GM18505 (cell line): ENCODE measurements at regions not wholly inside any gene's neighbourhood (a gene's known extent, or its start where the extent isn't known, plus 50 kb on each side); places are given as distances from the start of the nearest gene placed in this dataset.
"Not testable (repeated sequence)": the region's sequence is repeated elsewhere in the genome, so short reads cannot be mapped to it uniquely, and the experiment has no call there.

Experiments used
- ATAC-seq: cut with Tn5 transposase; IDR thresholded peaks from one replicate; pipeline ENCODE4 v1.9.1; 2021; ENCODE audit not compliant: unreplicated experiment
- POLR2A ChIP-seq: IDR thresholded peaks from 4 replicates; pipeline ENCODE4 v1.6.1; 2011; ENCODE audit warnings: borderline replicate concordance; ENCODE audit not compliant: insufficient read depth, insufficient read length; ENCODE audit errors: extremely low read depth

DNA sequence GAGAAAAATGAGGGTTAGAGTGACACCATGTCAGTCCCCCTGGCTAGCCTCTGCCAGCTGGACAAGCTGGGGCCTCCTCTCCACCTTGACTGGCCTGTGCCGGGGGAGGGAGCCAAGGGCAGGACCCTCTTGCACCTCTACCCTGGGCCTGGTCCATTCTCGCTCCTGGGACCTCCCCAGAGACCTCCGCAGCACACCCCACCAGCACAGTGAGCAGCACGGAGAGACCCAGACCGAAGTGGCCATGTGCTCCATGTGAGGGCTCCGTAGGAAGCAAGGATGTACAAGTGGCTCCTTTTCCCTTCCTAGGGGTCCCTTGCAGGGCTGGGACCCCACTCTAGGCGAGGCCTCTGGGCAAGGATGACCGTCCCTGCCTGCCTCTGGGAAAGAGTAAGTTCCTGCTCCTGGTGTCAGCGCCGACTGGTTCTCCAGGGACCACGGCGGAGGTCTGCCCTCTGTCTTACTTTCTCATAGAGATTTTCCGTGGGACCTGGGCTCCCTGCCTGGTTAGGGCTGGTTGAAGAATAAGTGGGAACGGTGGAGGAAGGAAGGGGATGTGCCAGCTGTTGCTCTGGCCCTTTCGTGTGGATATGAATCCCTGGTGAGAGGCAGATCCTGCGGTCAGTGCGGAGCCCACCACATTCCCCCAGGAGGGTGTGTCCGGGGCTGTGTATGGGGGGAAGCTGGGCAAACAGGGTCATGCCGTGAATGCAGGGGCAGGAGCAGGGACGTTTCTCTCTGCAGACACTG, 124.2 kb downstream of the METRNL start:
- no peak for ATAC-seq
- TF ChIP-seq POLR2A: no peak

DNA sequence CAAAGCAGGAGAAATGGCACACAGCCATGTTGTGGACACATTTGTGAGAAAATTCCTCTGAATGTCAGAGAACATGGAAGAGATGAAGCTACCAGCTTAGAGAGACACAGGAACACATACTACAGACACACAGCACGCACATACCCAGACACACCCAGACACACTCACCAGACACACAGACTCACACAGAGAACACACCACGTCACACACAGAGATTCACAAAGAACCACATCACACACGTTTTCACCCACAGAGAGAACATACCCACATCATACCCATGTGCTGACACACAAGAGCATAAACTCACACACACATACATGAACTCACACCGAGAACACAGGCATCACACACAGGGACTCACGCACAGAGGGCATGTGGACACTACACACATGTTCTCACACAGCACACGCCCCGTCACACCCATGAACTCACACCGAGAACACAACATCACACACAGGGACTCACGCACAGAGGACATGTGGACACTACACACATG, 124.9 kb downstream of the METRNL start:
- no peak for TF ChIP-seq POLR2A
- ATAC-seq: no peak

DNA sequence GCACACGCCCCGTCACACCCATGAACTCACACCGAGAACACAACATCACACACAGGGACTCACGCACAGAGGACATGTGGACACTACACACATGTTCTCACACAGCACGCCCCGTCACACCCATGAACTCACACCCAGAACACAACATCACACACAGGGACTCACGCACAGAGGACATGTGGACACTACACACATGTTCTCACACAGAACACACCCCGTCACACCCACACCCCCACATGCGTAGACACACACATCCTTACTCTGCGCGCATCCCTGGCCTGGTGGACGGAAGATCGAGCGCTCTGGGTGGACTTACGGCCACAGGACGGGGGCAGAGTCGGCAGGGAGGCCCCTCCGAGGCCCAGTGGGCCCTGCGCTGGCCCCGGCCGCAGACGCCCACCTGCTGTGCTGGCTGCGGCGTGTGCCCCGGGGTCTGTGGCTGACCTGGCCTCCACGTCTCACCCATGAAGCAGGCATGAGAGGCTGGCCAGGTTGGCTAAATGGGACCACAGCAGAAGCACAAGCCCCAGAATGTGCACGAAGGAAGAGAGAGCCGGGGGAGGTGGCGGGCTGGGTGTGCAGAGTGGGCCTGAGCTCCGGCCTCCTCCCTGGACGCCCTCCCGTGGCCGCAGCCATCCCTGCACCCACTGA, 125.5 kb downstream of the METRNL start:
- not testable (repeated sequence) for ATAC-seq

DNA sequence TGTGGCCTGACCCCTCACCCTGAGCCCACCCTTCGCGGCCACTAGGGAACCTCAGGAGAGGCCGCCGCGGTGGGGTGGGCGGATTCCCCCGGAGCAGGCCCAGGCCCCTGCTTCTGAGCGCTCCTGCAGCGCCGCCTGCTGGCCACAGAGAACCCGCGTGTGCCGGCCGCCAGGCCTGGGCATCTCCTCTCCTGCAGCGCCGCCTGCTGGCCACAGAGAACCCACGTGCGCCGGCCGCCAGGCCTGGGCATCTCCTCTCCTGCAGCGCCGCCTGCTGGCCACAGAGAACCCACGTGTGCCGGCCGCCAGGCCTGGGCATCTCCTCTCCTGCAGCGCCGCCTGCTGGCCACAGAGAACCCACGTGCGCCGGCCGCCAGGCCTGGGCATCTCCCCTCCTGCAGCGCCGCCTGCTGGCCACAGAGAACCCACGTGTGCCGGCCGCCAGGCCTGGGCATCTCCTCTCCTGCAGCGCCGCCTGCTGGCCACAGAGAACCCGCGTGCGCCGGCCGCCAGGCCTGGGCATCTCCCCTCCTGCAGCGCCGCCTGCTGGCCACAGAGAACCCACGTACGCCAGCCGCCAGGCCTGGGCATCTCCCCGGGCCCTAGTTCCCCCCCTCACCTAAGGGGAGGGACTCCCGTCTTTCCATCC, 126.1 kb downstream of the METRNL start:
- not testable (repeated sequence) for ATAC-seq

DNA sequence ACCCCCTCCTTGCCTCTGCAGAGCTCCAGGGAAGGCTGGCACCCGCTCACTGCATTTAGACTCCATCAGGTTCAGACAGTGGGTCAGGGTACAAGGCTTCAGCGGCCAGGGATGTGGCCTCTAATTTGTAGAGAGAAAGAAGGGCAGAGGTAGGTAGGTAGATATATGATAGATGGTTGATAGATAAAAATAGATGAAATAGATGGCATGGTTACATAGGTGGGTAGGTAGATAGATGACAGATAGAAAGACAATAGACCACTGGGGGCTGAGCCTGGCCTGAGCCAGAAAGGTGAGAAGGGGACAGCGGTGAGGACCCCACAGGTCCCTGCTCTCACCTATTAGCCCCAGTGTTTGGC, 126.6 kb downstream of the METRNL start:
- not testable (repeated sequence) for ATAC-seq

DNA sequence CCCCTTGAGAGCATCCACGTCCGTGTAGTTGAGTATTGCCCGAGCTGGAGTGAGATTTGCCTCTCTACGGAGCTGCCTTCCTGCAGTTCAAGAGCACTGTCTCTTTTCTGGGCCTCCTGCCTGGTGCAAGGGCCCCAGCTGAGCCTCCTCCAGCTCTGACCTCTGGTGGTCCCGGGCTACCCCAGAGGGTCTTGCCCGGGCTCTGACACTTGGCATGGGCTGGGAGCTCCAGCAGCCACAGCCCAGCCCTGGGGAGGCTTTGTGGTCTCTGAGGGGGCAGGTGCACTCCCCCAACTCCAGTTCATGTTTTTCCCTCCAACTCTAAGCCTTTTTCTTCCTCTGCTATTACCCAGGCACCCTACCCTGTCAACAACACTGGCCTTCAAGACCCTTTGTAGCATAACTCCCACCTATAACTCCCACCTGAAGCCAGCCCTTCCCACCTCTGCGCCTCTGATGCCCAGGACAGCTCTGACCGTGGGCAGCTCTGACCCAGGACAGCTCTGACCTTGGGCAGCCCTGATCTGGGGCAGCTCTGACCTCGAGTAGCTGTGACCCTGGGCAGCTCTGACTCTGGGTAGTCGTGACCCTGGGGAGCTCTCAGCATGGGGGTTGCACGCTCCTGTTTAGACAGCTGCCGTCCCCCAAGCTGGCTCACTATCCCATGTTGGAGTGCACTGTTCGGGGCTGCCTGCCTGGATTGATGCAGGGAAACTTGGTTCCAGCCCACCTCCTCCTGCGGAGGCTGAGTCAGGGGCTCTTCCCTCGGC, 127.6 kb downstream of the METRNL start:
- not testable (repeated sequence) for ATAC-seq

DNA sequence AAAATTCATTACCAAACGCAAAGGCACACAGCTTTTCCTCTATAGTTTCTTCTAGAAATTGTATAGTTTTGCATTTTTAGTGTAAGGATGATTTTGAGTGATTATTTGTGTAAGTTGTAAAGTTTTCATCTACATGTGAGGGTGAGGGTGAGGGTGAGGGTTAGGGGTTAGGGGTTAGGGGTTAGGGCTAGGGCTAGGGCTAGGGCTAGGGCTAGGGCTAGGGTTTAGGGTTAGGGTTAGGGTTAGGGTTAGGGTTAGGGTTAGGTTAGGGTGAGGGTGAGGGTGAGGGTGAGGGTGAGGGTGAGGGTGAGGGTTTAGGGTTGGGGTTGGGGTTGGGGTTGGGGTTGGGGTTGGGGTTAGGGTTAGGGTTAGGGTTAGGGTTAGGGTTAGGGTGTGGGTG, 167.6 kb downstream of the METRNL start:
- ATAC-seq: not testable (repeated sequence)
